Thymus (tissue), 11 donors: ENCODE measurements at regions not wholly inside any gene's neighbourhood (a gene's known extent, or its start where the extent isn't known, plus 50 kb on each side); places are given as distances from the start of the nearest gene placed in this dataset.

Experiments used
- DNase-seq, 9 donors: peaks; one replicate each; pipeline ENCODE4 v3.0.0-alpha.2; 2013; ENCODE audit warnings: low spot score in 9 of 9, low read depth in 6 of 9, missing footprints in 1 of 9
- H3K27ac ChIP-seq, 2 donors: one replicate each; pipeline ENCODE4 v1.5.1; 2013; ENCODE audit warnings: control low read depth in 1 of 2, low read depth in 1 of 2, low read length in 1 of 2, mild to moderate bottlenecking in 1 of 2, moderate library complexity in 1 of 2
- H3K27me3 ChIP-seq, 2 donors: one replicate each; pipeline ENCODE4 v1.5.1; 2013; ENCODE audit warnings: low read length in 1 of 2; ENCODE audit not compliant: control insufficient read depth in 2 of 2, insufficient read depth in 1 of 2
- H3K36me3 ChIP-seq, 2 donors: one replicate each; pipeline ENCODE4 v1.5.1; 2013; ENCODE audit warnings: low read length in 1 of 2, mild to moderate bottlenecking in 1 of 2, moderate library complexity in 1 of 2; ENCODE audit not compliant: control insufficient read depth in 2 of 2, insufficient read depth in 2 of 2
- H3K4me1 ChIP-seq, 2 donors: one replicate each; pipeline ENCODE4 v1.5.1; 2013; ENCODE audit warnings: low read length in 2 of 2; ENCODE audit not compliant: control insufficient read depth in 2 of 2, insufficient read depth in 2 of 2
- H3K4me3 ChIP-seq, 2 donors: one replicate each; pipeline ENCODE4 v1.5.1; 2013; ENCODE audit warnings: low read length in 2 of 2, control low read depth in 1 of 2, mild to moderate bottlenecking in 1 of 2
- H3K9me3 ChIP-seq, 2 donors: one replicate each; pipeline ENCODE4 v1.5.1; 2013; ENCODE audit warnings: low read length in 1 of 2, mild to moderate bottlenecking in 1 of 2; ENCODE audit not compliant: control insufficient read depth in 2 of 2, insufficient read depth in 1 of 2
- WGBS: extraction: QIAGEN DNeasy Blood & Tissue Kit; methylation state at CpG from one replicate; pipeline ENCODE4 v1.1.7; 2013; 5-methylcytosine and 5-hydroxymethylcytosine counted together
- donor health status: healthy.

- 85% methylated on average over 5 of the region's 5 CpGs for WGBS
- H3K27ac ChIP-seq, result no peak overlapping the region
- H3K4me1 ChIP-seq, result no peaks in the 10 kb centered on the region
- DNase-seq, result no peak
- no peaks in the 10 kb centered on the region for H3K27me3 ChIP-seq
- no peaks in the 10 kb centered on the region for H3K36me3 ChIP-seq
- no peak overlapping the region for H3K4me3 ChIP-seq
- H3K9me3 ChIP-seq, result no peaks in the 10 kb centered on the region
Measured at GRCh38 chr14:95818581-95818980, 58.1 kb upstream of the TUNAR start.

- Histone ChIP-seq H3K27me3 (no peaks in the 10 kb centered on the region), H3K4me3 (no peak overlapping the region), H3K9me3 (no peaks in the 10 kb centered on the region), H3K4me1 (no peaks in the 10 kb centered on the region), H3K36me3 (no peaks in the 10 kb centered on the region), H3K27ac (no peak overlapping the region)
- no peak for DNase-seq
- 50% methylated on average over 2 of the region's 2 CpGs for WGBS
Measured at GRCh38 chr14:95817271-95817670, 59.4 kb upstream of the TUNAR start.

- Histone ChIP-seq H3K4me1 (no peaks in the 10 kb centered on the region), H3K9me3 (no peaks in the 10 kb centered on the region), H3K36me3 (no peaks in the 10 kb centered on the region), H3K4me3 (no peak overlapping the region), H3K27ac (no peak overlapping the region), H3K27me3 (no peaks in the 10 kb centered on the region)
- WGBS, result 84% methylated on average over 7 of the region's 7 CpGs
- no peak for DNase-seq
Measured at GRCh38 chr14:95816539-95816938, 60.1 kb upstream of the TUNAR start.

DNA sequence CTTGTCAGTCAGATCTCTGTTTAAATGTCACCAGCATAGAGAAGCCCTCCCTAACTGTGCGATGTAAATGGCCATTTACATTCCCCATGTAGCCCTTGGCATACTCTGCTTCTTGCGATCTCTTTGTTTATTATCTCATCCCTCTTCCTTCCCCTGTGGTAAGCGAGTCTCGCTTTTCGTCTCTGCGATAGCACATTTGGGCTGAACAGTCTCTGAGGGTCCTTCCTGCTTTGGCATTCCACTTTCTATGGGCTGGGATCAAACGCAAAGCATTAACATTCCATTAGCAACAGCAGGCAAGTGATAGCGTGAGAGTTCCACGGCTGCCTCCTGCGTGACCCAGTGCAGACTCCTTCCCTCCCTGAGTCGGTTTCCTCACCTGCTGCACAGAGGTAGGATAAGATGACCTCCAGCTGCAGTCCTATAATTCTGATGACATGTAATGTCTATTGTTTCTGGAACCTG is 61.4 kb upstream of the TUNAR start:
- no peaks in the 10 kb centered on the region for H3K9me3 ChIP-seq
- 18% methylated on average over 11 of the region's 11 CpGs for WGBS
- H3K36me3 ChIP-seq, result no peaks in the 10 kb centered on the region
- no peak for DNase-seq
- H3K4me3 ChIP-seq, result no peak overlapping the region
- H3K27ac ChIP-seq, result no peak overlapping the region
- H3K4me1 ChIP-seq, result no peaks in the 10 kb centered on the region
- H3K27me3 ChIP-seq, result no peaks in the 10 kb centered on the region

GRCh38 chr14:95814363-95815225 is 62.0 kb upstream of the TUNAR start:
- H3K27me3 ChIP-seq, result no peaks in the 10 kb centered on the region
- no peaks in the 10 kb centered on the region for H3K36me3 ChIP-seq
- no peak overlapping the region for H3K4me3 ChIP-seq
- H3K27ac ChIP-seq, result no peak overlapping the region
- H3K4me1 ChIP-seq, result no peaks in the 10 kb centered on the region
- no peak for DNase-seq
- no peaks in the 10 kb centered on the region for H3K9me3 ChIP-seq
- 83% methylated on average over 10 of the region's 10 CpGs for WGBS

DNA sequence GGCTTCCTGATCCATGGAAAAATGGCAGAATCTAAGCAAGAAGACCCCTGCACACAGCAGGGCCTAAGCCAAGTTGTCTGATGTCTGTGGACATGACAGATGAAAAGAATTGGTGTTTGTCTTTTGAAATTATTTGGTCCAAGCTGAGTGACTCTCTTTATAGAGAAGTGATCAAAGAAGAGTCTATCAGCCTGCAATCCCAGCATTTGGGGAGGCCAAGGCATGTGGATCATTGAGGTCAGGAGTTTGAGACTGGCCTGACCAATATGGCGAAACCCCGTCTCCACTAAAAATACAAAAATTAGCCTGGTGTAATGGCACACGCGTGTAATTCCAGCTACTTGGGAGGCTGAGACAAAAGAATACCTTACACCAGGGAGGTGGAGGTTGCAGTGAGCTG is 64.8 kb upstream of the TUNAR start:
- WGBS, result 97% methylated on average over 4 of the region's 4 CpGs
- no peak for DNase-seq

DNA sequence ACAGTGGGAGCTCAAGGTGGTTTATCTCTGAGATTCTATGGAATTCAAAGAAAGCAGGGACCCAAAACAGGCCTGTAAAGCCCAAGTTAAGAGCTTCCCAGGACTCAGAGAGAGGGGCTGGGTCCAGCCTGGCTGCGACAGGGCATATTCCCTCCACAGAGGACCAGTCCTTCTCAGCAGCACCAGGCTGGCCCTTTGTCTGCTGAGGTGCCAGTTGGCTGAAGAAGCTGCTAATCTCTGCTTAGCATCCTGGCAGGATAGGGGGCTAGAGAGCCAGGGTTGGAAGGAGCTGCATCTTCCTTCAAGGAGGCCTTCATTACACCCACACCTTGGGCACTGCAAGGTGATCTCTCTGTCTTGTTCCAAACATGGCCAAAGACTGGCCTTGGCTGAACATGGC is 68.3 kb upstream of the TUNAR start:
- H3K4me3 ChIP-seq, result no peak overlapping the region
- no peak overlapping the region for H3K27ac ChIP-seq
- no peaks in the 10 kb centered on the region for H3K9me3 ChIP-seq
- H3K27me3 ChIP-seq, result no peaks in the 10 kb centered on the region
- 94% methylated on average over 1 of the region's 1 CpG for WGBS
- DNase-seq, result no peak
- H3K4me1 ChIP-seq, result no peaks in the 10 kb centered on the region
- H3K36me3 ChIP-seq, result no peaks in the 10 kb centered on the region

More for the DNA sequence above, 64.8 kb upstream of the TUNAR start:
- Histone ChIP-seq H3K4me1 (no peaks in the 10 kb centered on the region), H3K4me3 (no peak overlapping the region), H3K27me3 (no peaks in the 10 kb centered on the region), H3K9me3 (no peaks in the 10 kb centered on the region), H3K27ac (no peak overlapping the region), H3K36me3 (no peaks in the 10 kb centered on the region)

DNA sequence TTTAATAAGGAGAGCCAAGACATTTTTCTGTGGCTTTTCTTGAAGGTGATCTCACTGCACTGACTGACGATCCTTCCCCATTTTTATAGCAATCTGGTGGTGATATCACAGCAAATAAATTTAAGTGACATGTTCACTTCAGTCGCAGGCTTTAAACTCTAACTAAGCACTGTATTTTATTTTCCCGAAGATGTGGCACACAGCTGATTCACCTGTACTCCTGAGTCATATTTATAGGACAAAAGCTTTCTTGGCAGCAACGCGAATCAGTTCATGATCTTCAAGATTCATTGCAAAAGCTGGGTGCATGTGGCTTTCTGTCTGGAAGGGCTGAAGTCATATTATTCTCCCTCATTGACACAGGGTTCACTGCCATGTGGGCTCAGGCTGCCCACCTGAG is 79.8 kb upstream of the TUNAR start:
- H3K27me3 ChIP-seq, result no peaks in the 10 kb centered on the region
- no peak overlapping the region for H3K27ac ChIP-seq
- H3K36me3 ChIP-seq, result no peaks in the 10 kb centered on the region
- no peaks in the 10 kb centered on the region for H3K9me3 ChIP-seq
- H3K4me3 ChIP-seq, result no peak overlapping the region
- 73% methylated on average over 5 of the region's 5 CpGs for WGBS
- no peak for DNase-seq
- H3K4me1 ChIP-seq, result no peaks in the 10 kb centered on the region

DNA sequence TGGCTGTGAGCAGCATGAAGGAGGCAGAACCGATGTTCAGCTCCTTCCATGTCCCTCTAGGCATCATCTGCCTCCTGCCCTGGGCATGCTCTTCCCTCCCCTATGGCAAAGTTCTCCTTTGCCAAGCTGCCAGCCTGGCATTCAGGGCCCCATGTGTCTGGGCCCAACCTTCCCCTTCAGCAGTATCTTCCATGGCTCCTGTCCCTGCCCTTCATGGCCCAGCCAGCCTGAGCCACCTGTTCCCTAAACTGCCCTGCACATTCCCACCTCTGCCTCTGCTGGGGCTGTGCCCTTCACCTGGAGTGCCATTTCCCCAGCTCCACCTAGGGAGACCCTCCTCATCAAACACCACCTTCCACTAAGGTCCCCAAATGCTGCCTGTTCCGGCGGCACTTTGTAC is 74.0 kb upstream of the TCL1A start:
- H3K4me1 ChIP-seq, result no peaks in the 10 kb centered on the region
- no peaks in the 10 kb centered on the region for H3K9me3 ChIP-seq
- H3K4me3 ChIP-seq, result no peak overlapping the region
- no peaks in the 10 kb centered on the region for H3K27me3 ChIP-seq
- 82% methylated on average over 3 of the region's 3 CpGs for WGBS
- DNase-seq, result no peak
- H3K27ac ChIP-seq, result no peak overlapping the region
- no peaks in the 10 kb centered on the region for H3K36me3 ChIP-seq
